ENCODE measurements at regions not wholly inside any gene's neighbourhood (a gene's known extent, or its start where the extent isn't known, plus 50 kb on each side); places are given as distances from the start of the nearest gene placed in this dataset.

- peak; percentile 77 for ATAC-seq
Measured at GRCh38 chr12:107477947-107478610, 207.5 kb upstream of the PWP1 start.

DNA sequence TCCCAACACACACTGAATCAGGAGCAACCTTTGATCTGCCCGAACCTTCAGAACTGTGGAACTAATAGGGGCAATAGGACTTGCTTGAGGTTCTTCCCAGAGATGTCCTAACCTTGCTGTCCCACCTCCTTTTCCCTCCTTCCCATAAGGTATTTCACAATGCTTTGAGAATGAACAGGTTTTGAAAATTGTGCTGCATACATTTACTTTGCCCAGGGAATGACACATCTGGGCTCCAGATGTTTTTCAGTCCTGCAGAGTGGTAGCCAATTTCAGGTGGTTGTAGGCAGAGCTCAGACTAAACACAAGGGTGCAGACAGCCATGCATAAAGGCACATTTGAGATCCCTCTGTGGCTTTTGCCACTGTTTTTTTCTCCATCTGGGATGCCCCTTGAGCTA is 206.7 kb upstream of the PWP1 start:
- ATAC-seq: no peak

GRCh38 chr12:107480836-107481608 is 204.6 kb upstream of the PWP1 start:
- no peak for ATAC-seq

DNA sequence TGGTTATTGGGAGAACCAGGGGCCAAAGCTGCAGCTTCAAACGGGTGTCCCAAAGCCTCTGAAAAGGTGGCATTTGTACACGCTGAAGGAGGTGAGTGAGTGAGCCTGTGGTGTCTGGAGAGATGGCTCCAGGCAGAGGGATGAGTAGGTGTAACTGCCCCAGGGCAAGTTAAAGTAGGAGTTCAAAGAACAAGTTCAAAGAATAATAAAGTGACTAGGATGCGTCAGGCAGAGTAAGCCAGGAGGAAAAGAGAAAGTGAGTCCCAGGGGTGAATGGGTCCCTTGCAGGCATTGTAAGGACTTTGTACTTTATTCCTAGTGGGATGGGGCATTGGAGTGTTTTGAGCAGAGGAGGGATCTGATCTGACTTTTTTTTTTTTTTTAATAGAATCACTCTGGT is 201.4 kb upstream of the PWP1 start:
- no peak for ATAC-seq

GRCh38 chr12:107484941-107485340 is 200.7 kb upstream of the PWP1 start:
- no peak for ATAC-seq

GRCh38 chr12:107485731-107486130 is 199.9 kb upstream of the PWP1 start:
- ATAC-seq: no peak

DNA sequence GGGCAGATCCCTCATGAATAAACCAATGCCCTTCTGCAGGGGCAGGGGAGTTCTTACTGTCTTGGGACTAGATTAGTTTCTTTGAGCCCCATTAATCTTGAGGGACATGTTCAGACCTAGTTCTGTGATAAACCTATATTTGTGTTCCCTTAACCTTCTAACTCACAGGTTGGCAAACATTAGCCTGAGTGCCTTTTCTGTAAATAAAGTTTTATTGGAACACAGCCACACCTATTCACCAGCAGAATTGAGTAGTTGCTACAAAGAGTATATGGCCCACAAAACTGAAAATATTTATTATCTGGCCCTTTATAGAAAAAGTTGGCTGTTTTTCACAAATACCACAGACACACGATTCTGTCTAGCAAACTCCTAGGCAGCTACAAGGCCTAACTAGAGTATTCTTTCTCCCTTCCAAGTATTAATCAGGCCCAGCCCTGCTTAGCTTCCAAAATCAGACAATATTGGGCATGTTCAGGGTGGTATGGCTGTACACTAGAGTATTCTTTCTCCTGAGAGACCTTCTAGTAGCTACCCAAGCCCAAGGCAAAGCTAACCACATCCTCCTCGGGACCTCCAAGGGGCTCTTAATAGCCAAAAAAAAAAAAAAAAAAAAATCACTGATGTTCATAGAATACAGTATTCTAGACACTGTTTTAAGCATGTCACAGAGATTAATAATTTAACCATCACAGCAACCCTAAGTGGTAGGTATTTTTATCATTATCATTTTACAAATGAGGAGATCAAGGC is 199.3 kb upstream of the PWP1 start:
- ATAC-seq: no peak

- ATAC-seq: no peak
Measured at GRCh38 chr12:107487011-107487680, 198.5 kb upstream of the PWP1 start.

- ATAC-seq: no peak
Measured at GRCh38 chr12:107488666-107489065, 196.9 kb upstream of the PWP1 start.

DNA sequence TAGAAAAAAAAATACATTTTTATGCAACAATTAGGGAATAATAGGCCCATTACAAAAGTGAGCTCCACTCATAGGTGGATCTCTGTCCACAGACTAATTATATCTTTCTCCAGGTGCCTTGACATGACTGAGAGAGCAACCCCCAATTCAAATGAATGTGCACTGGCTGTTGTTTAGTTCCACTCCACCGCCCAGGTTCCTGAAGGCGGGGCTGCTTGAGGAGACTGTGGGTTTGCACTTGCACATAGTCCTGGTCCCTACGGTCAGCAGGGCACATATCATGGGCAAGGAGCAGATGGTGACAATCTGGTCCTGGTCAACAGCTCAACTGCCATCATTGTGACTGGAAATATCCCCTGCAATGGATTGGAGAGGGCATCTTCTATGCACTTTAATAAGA is 195.6 kb upstream of the PWP1 start:
- no peak for ATAC-seq

DNA sequence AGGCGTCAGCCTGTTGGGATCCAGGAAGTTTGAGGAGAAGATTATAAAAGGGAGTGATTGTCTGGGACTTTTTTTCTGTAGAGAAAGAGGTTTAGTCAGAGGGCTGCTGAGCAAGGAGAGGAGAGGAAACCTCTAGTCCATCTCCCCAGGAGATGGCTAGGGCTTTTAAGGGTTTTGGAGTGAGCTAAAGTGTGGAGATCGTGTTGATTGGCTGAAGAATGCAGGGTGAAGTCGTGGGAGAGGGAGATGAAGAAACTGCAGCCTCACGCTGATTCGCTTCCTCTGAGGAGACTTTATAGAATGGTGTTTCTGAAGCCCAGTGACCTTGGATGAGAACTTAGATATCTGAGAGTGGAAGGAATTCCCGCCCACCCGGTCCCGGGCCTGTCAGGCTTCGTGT is 193.7 kb upstream of the PWP1 start:
- no peak for ATAC-seq

DNA sequence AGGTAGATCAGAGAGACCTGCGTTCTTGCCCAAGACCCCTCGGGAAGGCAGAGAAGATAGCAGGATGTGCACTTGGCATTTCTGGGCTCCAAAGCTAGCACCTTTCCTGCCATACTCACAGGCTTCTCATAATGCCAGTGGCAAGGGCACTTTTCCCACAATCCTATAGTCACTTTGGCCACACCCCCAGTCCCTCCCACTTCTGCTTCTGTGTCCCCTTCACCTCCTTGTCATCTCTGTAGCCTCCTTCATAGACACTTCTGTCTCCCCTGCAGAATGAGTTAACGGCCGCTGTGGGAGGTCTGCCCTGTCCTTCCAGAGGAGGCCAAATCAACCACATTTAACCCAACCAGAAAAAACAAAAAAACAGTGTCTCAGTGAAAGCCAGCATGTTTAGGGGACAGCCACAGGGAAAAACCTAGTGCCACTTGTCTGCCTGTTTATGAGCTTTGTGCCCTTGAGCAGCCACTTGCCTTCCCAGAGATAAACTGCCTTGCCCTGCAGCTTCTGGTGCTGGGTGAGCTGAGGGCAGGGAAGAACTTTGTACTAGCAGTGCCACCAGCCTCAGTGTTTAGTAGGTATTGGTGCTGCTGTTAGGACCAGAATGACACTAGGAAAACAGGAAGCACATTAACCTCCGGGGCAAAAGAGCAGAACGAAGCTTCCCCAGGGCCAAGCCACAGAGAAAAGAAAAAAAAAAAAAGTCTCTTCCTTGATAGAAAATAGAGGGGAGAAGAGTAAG is 193.0 kb upstream of the PWP1 start:
- no peak for ATAC-seq

GRCh38 chr12:107493135-107493494 is 192.5 kb upstream of the PWP1 start:
- no peak for ATAC-seq

DNA sequence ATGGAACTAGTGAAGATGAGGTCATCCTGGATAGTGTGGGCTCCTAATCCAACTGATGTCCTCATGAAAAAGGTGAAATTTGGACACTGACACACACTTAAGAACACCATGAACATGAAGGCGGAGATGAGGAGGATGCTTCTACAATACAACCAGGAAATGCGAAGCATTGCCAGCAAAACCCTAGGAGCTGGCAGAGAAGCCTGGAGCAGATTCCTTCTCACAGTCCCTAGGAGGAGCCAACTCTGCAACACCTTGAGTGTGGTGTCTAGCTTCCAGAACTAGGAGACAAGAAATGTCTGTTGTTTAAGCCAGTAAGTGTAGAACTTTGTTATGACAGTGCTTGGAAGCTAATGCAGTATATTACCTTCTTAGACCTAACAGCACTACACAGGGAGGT is 191.9 kb upstream of the PWP1 start:
- no peak for ATAC-seq

- no peak for ATAC-seq
Measured at GRCh38 chr12:107494331-107494730, 191.3 kb upstream of the PWP1 start.

DNA sequence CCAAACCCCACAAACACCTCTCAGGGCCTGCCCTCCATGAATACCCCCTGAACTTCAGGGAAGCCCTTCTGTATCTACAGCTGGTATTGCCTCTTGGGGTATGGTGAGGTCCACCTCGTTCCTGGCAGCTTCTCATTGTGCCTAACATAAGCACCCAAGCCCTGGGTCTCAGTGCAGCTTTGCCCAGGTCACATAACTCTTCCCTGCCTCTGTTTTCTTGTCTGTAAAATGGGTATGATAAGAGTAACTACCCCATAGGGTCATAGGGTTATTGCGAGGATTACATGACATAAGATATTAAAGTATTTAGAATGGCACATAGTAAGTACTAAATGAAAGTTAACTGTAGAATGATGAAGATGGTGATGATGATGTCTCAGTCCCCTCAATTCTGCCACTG is 190.0 kb upstream of the PWP1 start:
- no peak for ATAC-seq

DNA sequence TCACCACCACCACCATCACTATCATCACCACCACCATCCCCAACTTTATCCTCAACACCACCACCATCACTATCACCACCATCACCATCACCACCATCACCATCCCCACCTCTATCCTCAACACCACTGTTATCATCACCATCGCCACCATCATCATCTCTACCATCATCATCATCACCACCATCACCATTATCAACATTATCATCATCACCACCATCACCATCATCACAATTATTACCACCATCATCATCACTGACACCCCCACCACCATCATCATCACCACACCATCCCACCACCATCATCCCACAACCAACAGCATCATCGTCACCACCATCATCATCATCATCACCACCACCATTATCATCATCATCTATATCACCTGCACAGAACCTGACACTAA is 188.4 kb upstream of the PWP1 start:
- no peak for ATAC-seq

- no peak for ATAC-seq
Measured at GRCh38 chr12:107500307-107500706, 185.3 kb upstream of the PWP1 start.

DNA sequence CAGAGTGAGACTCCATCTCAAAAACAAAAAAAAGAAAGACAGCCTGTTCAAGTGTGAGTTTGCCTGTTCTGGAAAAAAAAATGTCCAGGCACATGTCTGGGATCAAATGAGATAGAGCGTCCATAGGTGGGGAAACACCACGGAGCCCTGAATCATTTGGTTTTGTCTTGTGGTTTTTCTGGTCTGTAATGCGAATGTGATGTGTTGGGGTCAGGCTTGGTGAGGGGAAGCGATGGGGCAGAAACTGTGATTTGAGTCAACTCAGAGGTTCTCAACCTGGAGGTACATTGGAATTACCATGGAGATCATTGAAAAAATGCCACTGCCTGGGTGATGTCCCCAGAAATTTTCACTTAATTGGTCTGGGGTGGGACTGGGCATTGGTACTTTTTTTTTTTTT is 183.9 kb upstream of the PWP1 start:
- ATAC-seq: no peak

DNA sequence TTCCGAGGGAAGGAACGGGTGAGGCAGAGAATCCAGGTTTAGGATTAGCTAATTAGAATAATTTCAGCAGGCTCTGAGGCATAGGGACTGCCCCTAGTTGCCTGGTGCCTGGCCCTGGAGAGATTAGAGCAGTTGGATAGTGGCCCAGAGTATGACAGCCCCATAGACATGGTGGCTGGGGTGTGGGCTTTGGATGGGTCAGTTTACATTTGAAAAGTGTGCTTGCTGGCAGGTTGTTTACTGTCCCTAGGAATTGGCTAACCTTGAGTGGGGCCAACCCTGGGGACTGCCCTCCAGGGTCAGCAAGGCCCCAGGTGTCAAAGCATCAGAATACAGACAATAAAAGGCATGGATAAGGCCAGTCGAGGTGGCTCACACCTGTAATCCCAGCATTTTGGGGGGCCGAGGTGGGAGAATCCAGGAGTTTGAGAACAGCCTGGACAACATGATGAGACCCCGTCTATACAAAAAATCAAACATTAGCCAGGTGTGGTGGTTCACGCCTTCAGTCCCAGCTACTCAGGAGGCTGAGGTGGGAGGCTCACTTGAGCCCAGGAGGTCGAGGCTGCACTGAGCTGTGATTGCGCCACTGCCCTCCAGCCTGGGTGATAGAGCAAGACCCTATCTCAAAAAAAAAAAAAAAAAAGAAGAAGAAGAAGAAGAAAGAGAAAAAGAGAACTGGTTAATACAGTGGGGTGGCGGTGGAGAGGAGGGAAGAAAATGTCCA is 182.3 kb upstream of the PWP1 start:
- peak; percentile 62 for ATAC-seq
